GM12872 (cell line): ENCODE measurements at regions not wholly inside any gene's neighbourhood (a gene's known extent, or its start where the extent isn't known, plus 50 kb on each side); places are given as distances from the start of the nearest gene placed in this dataset.

Experiments
- TF ChIP-seq, protein P1 (sequence below): IDR thresholded peaks from 3 replicates; pipeline ENCODE4 v1.5.1; 2011; ENCODE audit warnings: low read depth, mild to moderate bottlenecking, low read length, moderate library complexity; ENCODE audit not compliant: insufficient read depth

DNA sequence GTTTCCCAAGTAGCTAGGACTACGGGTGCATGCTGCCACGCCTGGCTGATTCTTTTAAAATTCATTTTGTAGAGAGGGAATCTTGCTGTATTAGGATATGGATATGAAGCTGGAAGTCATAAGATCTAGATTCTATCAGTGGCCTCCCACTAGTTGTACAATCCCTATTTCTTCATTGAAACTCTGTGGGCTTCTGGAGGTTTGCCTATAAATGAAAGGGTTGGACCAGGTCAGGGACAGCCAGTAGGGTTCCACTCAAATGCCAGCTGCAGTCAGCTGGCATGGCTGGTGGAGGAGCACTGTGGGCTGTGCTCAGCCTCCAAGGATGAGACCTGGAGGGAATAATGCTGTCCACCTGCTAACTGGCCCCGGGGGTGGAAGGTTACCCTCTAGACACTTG lies 110.2 kb upstream of the GJB6 start:
- TF ChIP-seq, protein P1, sequence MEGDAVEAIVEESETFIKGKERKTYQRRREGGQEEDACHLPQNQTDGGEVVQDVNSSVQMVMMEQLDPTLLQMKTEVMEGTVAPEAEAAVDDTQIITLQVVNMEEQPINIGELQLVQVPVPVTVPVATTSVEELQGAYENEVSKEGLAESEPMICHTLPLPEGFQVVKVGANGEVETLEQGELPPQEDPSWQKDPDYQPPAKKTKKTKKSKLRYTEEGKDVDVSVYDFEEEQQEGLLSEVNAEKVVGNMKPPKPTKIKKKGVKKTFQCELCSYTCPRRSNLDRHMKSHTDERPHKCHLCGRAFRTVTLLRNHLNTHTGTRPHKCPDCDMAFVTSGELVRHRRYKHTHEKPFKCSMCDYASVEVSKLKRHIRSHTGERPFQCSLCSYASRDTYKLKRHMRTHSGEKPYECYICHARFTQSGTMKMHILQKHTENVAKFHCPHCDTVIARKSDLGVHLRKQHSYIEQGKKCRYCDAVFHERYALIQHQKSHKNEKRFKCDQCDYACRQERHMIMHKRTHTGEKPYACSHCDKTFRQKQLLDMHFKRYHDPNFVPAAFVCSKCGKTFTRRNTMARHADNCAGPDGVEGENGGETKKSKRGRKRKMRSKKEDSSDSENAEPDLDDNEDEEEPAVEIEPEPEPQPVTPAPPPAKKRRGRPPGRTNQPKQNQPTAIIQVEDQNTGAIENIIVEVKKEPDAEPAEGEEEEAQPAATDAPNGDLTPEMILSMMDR = no peak

DNA sequence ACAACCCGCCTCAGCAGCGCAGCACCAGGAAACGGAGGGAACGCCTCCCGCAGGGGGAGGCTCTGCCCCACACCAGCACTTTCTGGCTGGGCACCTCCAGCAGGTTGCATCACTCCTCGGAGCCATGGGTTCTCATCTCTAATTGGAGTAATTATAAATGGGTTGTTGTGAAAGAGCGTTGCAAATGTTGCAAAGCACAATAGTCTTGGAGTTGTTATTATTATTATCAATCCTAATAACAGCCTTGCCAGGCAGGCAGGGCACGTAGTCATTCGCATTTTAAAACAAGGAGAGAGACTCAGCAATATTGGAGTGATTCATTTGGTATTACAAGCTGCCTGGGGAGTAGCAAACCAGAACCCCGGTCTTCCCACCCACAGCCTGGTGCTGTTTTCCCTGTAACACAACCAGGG lies 108.6 kb upstream of the GJB6 start:
- TF ChIP-seq, protein P1 = no peak

- TF ChIP-seq, protein P1 = no peak
Observed at GRCh38 chr13:20340136-20340758, 108.1 kb upstream of the GJB6 start.

DNA sequence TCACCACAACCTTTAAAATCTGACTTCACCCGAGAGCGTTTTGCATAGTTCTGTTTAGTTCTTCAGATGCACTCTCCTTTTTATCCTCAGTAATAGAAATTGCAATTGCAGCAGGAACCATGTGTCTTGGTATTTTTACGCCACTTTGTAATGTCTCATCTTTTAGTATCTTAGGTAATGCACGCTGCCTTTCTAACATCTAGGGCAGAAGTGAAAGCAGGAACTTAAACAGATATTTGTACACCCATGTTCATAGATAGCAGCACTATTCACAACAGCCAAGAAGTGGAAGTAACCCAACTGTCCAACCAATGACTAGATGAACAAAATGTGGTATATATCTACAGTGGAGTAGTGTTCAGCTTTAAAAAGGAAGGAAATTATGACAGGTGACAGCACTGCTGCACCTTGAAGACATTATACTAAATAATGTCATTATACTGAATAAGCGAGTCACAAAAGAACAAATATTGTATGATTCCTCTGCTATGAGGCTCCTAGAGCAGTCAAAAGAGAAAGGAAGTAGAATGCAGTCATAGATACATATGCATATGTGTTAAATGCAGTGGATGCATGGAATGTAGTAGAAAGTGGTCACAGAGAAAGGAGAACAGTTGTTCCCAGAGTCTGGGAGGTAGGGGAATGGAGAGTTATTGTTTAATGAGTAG lies 105.9 kb upstream of the GJB6 start:
- TF ChIP-seq, protein P1 = no peak

GRCh38 chr13:20336761-20337160 lies 104.6 kb upstream of the GJB6 start:
- TF ChIP-seq, protein P1 = no peak

- TF ChIP-seq, protein P1 = no peak
Observed at GRCh38 chr13:20334309-20334708, 102.2 kb upstream of the GJB6 start.

DNA sequence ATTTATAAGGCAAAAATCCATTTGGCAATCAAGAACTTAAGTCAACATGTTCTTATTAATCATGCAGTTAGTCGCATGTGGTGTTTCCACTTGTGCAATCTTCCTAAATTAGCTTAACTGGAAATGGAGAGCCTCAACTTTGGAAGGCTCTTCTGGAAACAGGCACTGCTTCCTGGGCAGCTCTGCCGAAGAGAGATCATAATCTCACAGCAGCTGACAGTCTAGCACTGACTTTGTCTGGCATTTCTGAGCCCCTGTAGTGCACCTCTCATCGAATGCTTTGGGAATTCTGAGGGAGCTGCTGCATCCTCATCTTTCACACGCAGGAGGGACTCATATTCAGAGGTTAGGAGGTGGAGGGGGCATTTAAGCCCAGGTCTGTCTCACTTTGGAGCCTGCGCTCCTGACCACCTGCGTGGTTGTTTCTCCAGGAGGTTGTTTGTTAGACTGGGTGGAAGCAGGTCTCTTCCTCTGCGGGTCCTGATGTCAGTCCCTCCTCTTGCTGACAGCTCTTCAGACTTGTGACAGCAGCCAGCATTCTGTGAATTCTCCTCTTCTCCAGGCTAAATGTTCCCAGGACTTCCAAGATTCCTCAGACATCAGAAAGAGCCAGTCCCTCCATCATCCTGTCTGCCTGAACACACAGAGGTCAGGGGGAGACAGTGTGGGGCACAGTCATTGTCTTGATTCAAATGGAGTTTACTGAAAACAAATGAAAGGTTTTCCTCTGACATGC lies 100.4 kb upstream of the GJB6 start:
- TF ChIP-seq, protein P1 = no peak
